B cell (primary cell): ENCODE measurements at regions not wholly inside any gene's neighbourhood (a gene's known extent, or its start where the extent isn't known, plus 50 kb on each side); places are given as distances from the start of the nearest gene placed in this dataset.

ENCODE experiments used
- ATAC-seq: fragments of 200-7000 bp; cut with Tn5 transposase; one replicate; pipeline ENCODE4 v1.10.0; 2021; ENCODE audit warnings: low read depth, mild to moderate bottlenecking, moderate number of reproducible peaks, moderate library complexity
- CTCF ChIA-PET: fragments of 350-600 bp; sonication (Branson Sonifier 250); formaldehyde crosslinking; loops from one replicate; lab custom pipeline; 2021; ENCODE audit warnings: antibody characterized with exemption, inconsistent platforms; lab: Charles Lee
- POLR2A ChIA-PET: fragments of 350-600 bp; sonication (Branson Sonifier 250); formaldehyde crosslinking; loops from one replicate; lab custom pipeline; 2021; ENCODE audit warnings: antibody characterized with exemption; lab: Charles Lee
- DNase-seq: peaks from one replicate; pipeline ENCODE4 v3.0.0; 2013
- H2AFZ ChIP-seq: 2 replicates; pipeline ENCODE4 v1.6.1; 2012; ENCODE audit warnings: mild to moderate bottlenecking, low read depth, low read length; ENCODE audit not compliant: insufficient read depth, poor library complexity, severe bottlenecking
- H3K27ac ChIP-seq, 2 donors: 1 replicate in 1 of 2; 2 replicates in 1 of 2; pipeline ENCODE4 v1.5.1; 2012 to 2013; ENCODE audit warnings: low read length in 2 of 2, mild to moderate bottlenecking in 2 of 2, moderate library complexity in 1 of 2
- H3K27me3 ChIP-seq, 4 experiments: fragments of 200-600 bp in 1 of 4; sonication (generic) in 1 of 4; replicated peaks in 1 of 4; 1 replicate in 2 of 4; 2 replicates in 2 of 4; pipeline versions ENCODE4 v1.6.1 to v1.7.0; 2013 to 2016; ENCODE audit warnings: low read length in 3 of 4, mild to moderate bottlenecking in 2 of 4, mixed read lengths in 1 of 4, moderate library complexity in 1 of 4; ENCODE audit not compliant: insufficient read depth in 4 of 4, control insufficient read depth in 3 of 4; ENCODE audit errors: control extremely low read depth in 1 of 4
- H3K36me3 ChIP-seq, 2 experiments: replicated peaks in 1 of 2; 1 replicate in 1 of 2; 2 replicates in 1 of 2; pipeline versions ENCODE4 v1.6.1 to v1.7.1; 2013; ENCODE audit warnings: low read length in 1 of 2; ENCODE audit not compliant: insufficient read depth in 2 of 2, control insufficient read depth in 1 of 2; ENCODE audit errors: control extremely low read depth in 1 of 2, extremely low read depth in 1 of 2
- H3K4me1 ChIP-seq, 2 donors: fragments of 200-600 bp in 1 of 2; sonication (generic) in 1 of 2; 1 replicate in 1 of 2; 2 replicates in 1 of 2; pipeline versions ENCODE4 v1.5.1 to v1.6.1; 2013 to 2017; ENCODE audit warnings: low read length in 2 of 2; ENCODE audit not compliant: control insufficient read depth in 2 of 2, insufficient read depth in 2 of 2
- H3K4me2 ChIP-seq: replicated peaks from 2 replicates; pipeline ENCODE3; 2012; ENCODE audit warnings: mild to moderate bottlenecking, low read depth, low read length; ENCODE audit not compliant: poor library complexity, severe bottlenecking
- H3K4me3 ChIP-seq, 5 experiments: fragments of 200-600 bp in 1 of 5; sonication (generic) in 1 of 5; 1 replicate in 3 of 5; 2 replicates in 2 of 5; pipeline versions ENCODE4 v1.5.1 to v1.7.0; 2011 to 2016; ENCODE audit warnings: low read length in 4 of 5, mild to moderate bottlenecking in 4 of 5, low read depth in 2 of 5, control low read depth in 1 of 5, moderate library complexity in 1 of 5; ENCODE audit not compliant: insufficient read depth in 1 of 5; ENCODE audit errors: control extremely low read depth in 1 of 5, extremely low read depth in 1 of 5
- H3K79me2 ChIP-seq: fragments of 200-600 bp; sonication (generic); one replicate; pipeline ENCODE4 v1.6.0; 2016; ENCODE audit warnings: low read length; ENCODE audit not compliant: control insufficient read depth, insufficient read depth
- H3K9ac ChIP-seq: fragments of 200-600 bp; sonication (generic); 2 replicates; pipeline ENCODE4 v1.6.1; 2017; ENCODE audit warnings: mild to moderate bottlenecking, low read length, moderate library complexity
- H3K9me3 ChIP-seq, 3 donors: one replicate each; pipeline versions ENCODE4 v1.6.1 to v1.7.1; 2013; ENCODE audit warnings: low read length in 2 of 3; ENCODE audit not compliant: control insufficient read depth in 2 of 3, insufficient read depth in 1 of 3; ENCODE audit errors: control extremely low read depth in 1 of 3
- H4K20me1 ChIP-seq: 2 replicates; pipeline ENCODE4 v1.6.0; 2012; ENCODE audit warnings: mild to moderate bottlenecking, low read length; ENCODE audit not compliant: insufficient read depth, control insufficient read depth, poor library complexity, severe bottlenecking
- H3K27ac Mint-ChIP-seq: one replicate; pipeline ENCODE4 v1.8.0; 2021; ENCODE audit warnings: mixed read lengths
- H3K27me3 Mint-ChIP-seq: one replicate; pipeline ENCODE4 v1.8.0; 2021; ENCODE audit warnings: mixed read lengths
- H3K4me1 Mint-ChIP-seq: one replicate; pipeline ENCODE4 v1.8.0; 2021; ENCODE audit warnings: mixed read lengths
- H3K4me3 Mint-ChIP-seq: one replicate; pipeline ENCODE4 v1.8.0; 2021; ENCODE audit warnings: mixed read lengths
- H3K9me3 Mint-ChIP-seq: one replicate; pipeline ENCODE4 v1.8.0; 2022; ENCODE audit warnings: mixed read lengths; ENCODE audit not compliant: insufficient read depth
- CTCF ChIP-seq: fragments of 200-600 bp; IDR thresholded peaks from one replicate; pipeline ENCODE4 v1.8.0; 2022; ENCODE audit warnings: antibody characterized with exemption, mild to moderate bottlenecking
- EZH2 ChIP-seq: IDR thresholded peaks from 2 replicates; pipeline ENCODE4 v1.6.1; 2012; ENCODE audit warnings: borderline replicate concordance, low read depth, mild to moderate bottlenecking, moderate library complexity, low read length; ENCODE audit not compliant: insufficient read depth, poor library complexity, severe bottlenecking
- WGBS: methylation state at CpG from one replicate; pipeline ENCODE4 v1.1.5; 2013; ENCODE audit warnings: missing lambda C conversion rate; ENCODE audit not compliant: insufficient coverage; 5-methylcytosine and 5-hydroxymethylcytosine counted together
- intact Hi-C: fragments of 100-400 bp; cut with micrococcal nuclease; formaldehyde crosslinking; loops from one replicate; pipeline ENCODE4 v1.10.0; 2022

GRCh38 chr11:11039208-11039965, 181.5 kb upstream of the ZBED5 start:
- Mint-ChIP-seq H3K4me1 (no peaks in the 10 kb centered on the region), H3K27ac (no peak overlapping the region), H3K27me3 (peaks cover 33% of the 10 kb centered on the region), H3K4me3 (no peak overlapping the region), H3K9me3 (no peaks in the 10 kb centered on the region)
- Histone ChIP-seq H4K20me1 (no peaks in the 10 kb centered on the region), H3K36me3 (no peaks in the 10 kb centered on the region), H3K4me3 (no peak overlapping the region), H3K4me2 (no peak overlapping the region), H3K9me3 (no peaks in the 10 kb centered on the region), H3K9ac (no peak overlapping the region), H3K4me1 (no peaks in the 10 kb centered on the region), H3K27ac (no peak overlapping the region), H3K79me2 (no peaks in the 10 kb centered on the region), H2AFZ (no peak overlapping the region), H3K27me3 (peaks cover 0 to 16% (median 2%) of the 10 kb centered on the region in 4 experiments)
- intact Hi-C loops, result no loop called here
- 94% methylated on average over 2 of the region's 5 CpGs for WGBS
- ATAC-seq (no peak), DNase-seq (no peak)
- TF ChIP-seq EZH2 (no peak), CTCF (no peak)
- ChIA-PET CTCF (interaction anchor here (2.1 to 11.5 kb wide), 4 partner anchors 13 to 748 kb away, joined by 6 to 78 read pairs (median 41); no protein-coding TSS in a partner anchor), POLR2A (no interaction called here)

- ChIA-PET POLR2A (no interaction called here), CTCF (interaction anchor here (1.3 to 11.5 kb wide), 6 partner anchors 13 to 1005 kb away, joined by 3 to 78 read pairs (median 9); no protein-coding TSS in a partner anchor)
- no peaks in the 10 kb centered on the region for H4K20me1 ChIP-seq
- no peaks in the 10 kb centered on the region for H3K9me3 ChIP-seq
- Mint-ChIP-seq H3K9me3 (no peaks in the 10 kb centered on the region), H3K27me3 (peaks cover 32% of the 10 kb centered on the region), H3K4me3 (no peak overlapping the region), H3K4me1 (no peaks in the 10 kb centered on the region), H3K27ac (no peak overlapping the region)
- intact Hi-C loops, result no loop called here
- H3K27me3 ChIP-seq, result peaks cover 0 to 16% (median 3%) of the 10 kb centered on the region in 4 experiments
- H3K27ac ChIP-seq, result no peak overlapping the region
- no peak overlapping the region for H3K4me2 ChIP-seq
- H2AFZ ChIP-seq, result no peak overlapping the region
- H3K4me3 ChIP-seq, result no peak overlapping the region
- 90% methylated on average over 3 of the region's 3 CpGs for WGBS
- no peak for TF ChIP-seq EZH2
- TF ChIP-seq CTCF, result no peak
- H3K9ac ChIP-seq, result no peak overlapping the region
- DNase-seq (no peak), ATAC-seq (no peak)
- no peaks in the 10 kb centered on the region for H3K79me2 ChIP-seq
- no peaks in the 10 kb centered on the region for H3K36me3 ChIP-seq
- no peaks in the 10 kb centered on the region for H3K4me1 ChIP-seq
Observed at GRCh38 chr11:11038782-11039181, 180.9 kb upstream of the ZBED5 start.
